HG03565 (cell line): ENCODE measurements at regions not wholly inside any gene's neighbourhood (a gene's known extent, or its start where the extent isn't known, plus 50 kb on each side); places are given as distances from the start of the nearest gene placed in this dataset.
"Not testable (repeated sequence)": the region's sequence is repeated elsewhere in the genome, so short reads cannot be mapped to it uniquely, and the experiment has no call there.

ENCODE experiments used
- ATAC-seq: cut with Tn5 transposase; IDR thresholded peaks from one replicate; pipeline ENCODE4 v1.9.1; 2021; ENCODE audit warnings: mild to moderate bottlenecking, moderate library complexity; ENCODE audit not compliant: unreplicated experiment

DNA sequence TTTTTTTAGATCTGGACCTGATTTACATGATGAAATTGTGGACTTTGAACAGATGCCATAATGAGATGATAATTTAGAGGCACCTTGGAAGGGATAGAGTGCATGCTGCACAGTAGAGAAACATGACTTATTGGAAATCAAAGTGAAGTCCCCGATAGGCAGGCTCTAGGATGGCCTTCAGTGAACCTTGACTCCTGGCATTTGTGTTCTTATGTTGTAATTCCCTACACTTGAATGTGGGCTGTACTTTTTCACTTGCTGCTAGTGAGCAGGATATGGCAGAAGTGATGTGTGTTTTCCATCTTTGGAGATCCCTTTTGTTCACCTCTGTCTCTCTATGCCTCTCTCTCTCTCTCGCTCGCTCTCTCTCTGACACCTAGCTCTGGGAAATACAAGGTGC is 1614.6 kb downstream of the PCDH9 start:
- ATAC-seq = no peak

DNA sequence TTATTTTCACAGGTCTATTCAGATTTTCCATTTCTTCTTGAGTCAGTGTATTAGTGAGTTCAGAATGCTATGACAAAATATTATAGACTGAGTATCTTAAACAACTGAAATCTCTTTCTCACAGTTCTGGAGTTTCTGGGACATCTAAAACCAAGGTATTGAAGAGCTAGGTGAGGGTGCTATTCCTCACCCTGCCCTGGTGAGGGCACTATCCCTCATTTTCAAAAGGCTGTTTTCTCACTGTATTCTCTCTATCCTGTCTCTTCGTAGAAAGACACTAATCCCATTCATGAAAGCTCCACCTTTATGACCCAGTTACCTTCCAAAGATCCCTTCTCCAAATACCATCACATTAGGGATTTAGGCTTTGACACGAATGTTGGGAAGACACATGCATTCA is 1617.1 kb downstream of the PCDH9 start:
- no peak for ATAC-seq

GRCh38 chr13:65609350-65609749 is 1620.8 kb downstream of the PCDH9 start:
- no peak for ATAC-seq

DNA sequence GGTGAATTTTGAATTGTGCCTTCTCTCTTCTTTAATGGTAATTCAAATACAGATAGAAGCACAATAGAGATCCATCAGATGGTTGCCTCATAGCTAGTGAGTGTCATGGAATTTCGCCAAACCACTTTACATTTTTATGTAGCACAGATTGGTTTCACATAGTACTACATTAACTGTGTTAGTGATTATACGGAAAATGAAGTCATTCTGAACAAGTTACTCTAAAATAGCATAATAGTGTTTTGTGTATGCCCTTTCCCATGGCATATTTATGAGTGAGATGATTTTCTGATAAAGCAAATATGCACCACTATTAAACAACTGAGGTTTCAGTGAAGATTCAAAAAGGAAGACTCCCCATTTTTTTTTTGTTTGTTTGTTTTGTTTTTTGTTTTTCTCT is 1623.5 kb downstream of the PCDH9 start:
- ATAC-seq = no peak

DNA sequence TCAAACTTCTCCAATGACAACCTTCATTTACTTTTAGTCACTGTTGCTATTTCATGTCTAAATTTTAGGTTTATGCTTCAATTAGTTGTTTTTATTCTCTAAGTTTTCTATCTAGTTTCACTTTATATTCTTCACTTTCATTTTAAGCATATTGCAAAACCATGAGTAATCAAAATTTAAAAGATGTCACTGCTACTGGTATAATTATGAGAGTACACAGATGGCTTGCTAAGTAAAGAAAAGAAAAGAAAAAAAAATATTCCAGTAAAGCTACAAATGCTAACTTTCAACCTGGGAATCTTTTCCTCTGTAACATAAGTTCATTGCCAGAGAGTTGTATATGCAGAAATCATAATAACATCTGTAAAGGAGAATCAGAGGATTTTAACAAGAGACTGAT is 1624.7 kb downstream of the PCDH9 start:
- ATAC-seq = no peak

GRCh38 chr13:65603160-65603559 is 1627.0 kb downstream of the PCDH9 start:
- ATAC-seq = no peak

DNA sequence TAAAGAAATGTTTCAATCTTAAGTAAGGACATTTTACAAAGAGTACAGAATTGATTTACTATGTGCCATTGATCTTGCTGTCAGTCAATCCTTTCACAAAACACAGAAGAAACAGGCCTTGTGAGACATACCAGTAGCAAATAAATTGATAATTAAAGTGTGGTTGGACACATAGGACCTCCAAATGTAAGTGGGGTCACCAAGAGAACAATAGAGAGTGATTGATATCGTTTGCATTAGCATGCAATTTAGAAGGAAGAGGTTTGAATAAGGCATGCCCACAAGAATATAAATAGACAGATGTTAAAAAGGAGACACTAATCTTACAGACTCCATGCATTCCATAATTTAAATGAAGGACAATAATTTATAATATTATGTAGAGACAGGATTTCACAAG is 1628.3 kb downstream of the PCDH9 start:
- ATAC-seq = no peak

DNA sequence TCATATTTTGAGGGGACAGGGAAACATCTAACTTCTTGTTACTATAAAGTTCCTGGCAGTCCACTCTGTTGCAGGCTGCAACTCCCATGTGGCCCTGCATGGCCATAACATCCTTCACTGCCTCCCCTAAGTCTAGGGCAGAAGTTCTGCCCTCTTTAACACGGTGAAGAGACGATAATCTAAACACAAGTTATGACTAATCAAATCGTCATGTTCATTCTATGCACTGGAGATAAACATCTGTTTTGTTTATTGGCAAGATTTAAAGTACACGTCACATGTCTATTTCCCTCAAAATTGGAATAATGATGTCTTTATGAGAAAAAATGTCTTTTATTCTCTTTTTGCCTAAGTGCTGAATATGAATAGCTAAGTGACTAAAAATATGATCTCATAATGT is 1629.4 kb downstream of the PCDH9 start:
- no peak for ATAC-seq

DNA sequence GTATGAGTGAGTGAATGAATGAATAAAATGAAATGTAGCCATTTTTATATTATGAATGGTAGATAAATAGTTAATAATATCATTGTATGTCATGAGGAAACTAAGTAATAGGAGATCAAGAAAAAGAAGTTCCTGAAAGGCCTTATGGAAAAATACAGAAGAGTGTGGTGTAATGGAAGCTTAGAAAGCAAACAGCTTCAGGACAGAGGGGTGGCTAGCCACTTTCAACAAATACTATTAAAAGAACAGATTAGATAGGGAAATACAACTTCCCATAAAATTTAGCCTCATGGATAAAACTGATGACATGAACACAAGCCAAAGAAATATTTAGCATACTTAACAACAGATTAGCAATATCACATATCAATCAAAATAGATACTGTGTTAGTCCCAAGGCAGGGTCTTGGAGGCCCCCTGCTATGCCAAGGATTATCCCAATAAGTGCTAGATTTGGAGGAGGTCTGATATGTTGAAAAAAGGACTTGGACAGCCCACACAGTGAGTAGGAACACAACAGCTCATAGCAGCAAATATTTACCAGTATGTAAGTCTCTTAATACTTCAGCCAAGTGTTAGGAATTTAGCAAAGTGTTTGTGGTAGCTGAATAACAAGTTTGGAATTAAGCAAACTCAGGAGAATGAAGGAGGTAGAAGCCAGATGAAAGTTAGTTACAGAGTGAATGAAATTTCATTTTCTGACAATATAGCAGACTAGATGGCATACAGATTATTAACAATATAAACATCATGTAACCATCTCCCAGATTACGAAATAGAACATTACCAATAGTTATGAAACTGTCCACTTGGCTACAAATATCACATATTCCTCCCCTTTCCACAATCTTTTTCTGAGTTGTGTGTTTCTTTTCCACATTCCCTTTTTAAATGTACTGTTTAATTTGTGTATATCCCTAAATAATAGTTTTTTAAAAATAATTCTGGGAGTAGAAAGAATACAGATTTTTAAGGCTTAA is 1632.0 kb downstream of the PCDH9 start:
- ATAC-seq = no peak

DNA sequence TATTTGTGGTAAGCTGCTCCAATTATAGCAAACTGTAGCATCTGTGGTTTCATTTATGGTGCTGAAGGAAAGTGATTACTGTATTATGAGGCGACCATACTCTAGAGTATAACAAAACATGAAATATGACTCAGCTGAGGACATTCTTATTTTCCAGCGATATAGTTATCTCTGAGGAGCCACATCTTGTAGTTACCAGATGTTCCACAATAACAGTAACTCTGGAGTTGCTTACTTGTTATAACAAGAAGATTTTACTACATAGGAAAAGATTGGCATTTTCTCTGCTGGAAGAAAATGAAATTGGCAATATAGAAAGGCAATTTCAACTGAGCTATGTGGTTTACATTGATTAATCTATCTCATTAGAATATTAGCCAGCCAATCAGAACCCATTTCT is 1634.2 kb downstream of the PCDH9 start:
- ATAC-seq = no peak

DNA sequence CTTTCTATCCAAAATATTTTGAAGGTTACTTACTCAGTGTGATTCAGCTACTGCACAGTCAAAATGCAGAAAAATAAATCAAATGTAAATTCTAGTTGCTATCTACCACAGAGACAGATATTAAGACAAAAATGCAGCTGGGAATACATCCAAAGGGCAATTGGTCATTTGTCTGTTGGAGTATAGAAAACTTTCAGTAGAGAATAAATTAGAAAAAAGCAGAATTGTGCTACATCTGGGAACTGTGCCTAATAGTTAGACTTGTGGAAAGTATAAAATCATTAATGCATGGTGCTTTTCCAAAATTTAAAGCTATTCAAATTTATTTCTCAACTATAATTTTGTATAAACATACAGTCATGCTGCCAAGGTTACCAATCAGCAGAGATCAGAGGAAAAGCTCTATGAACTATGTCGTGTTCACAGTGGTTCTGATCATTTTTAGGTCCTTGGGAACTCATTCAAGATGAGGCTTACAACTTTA is 1635.8 kb downstream of the PCDH9 start:
- no peak for ATAC-seq

- no peak for ATAC-seq
Observed at GRCh38 chr13:65593298-65593874, 1636.8 kb downstream of the PCDH9 start.

DNA sequence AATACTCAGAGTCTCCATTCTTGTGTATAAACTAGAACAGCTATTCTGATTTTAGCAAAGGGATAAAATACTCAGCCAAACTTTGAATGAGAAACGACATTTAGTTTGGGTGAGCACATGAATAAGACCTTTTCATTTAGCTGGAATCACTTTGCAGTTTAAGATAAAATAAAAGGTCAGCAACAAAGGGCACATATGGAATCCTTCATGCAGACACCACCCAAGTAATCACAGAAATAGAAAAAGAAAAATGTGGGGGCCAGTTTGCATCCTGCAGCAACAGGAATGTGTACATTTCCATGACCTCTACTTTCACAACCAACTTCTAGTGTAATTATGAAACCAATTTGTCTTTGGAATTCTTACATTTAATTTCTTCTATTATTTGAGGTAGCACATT is 1637.4 kb downstream of the PCDH9 start:
- ATAC-seq = no peak

- ATAC-seq = no peak
Observed at GRCh38 chr13:65585346-65585745, 1644.8 kb downstream of the PCDH9 start.

- no peak for ATAC-seq
Observed at GRCh38 chr13:65584126-65584525, 1646.0 kb downstream of the PCDH9 start.

- no peak for ATAC-seq
Observed at GRCh38 chr13:65582160-65582559, 1648.0 kb downstream of the PCDH9 start.

DNA sequence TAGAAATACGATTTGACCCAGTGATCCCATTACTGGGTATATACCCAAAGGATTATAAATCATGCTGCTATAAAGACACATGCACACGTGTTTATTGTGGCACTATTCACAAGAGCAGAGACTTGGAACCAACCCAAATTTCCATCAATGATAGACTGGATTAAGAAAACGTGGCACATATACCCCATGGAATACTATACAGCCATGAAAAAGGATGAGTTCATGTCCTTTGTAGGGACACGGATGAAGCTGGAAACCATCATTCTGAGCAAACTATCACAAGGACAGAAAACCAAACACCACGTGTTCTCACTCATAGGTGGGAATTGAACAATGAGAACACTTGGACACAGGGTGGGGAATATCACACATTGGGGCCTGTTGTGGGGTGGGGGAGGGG is 1665.6 kb downstream of the PCDH9 start:
- not testable (repeated sequence) for ATAC-seq

DNA sequence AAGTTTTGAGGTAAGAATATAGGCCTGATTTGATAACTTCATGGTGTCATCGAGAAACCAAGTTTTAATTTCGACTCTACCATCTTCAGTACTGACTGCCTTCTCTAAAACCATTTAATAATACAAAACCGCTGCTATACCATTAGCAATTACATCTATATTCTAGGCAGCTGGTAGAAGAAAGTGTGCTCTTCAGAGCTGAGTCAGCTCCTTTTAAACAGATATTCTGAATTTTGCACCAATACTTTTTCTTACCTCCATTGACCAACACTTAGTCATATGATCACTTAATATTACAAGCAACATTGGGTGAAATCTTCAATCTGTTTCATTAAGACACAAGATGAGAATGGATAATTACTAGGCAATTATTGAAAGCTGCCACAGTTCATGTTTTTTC is 1667.8 kb downstream of the PCDH9 start:
- no peak for ATAC-seq

- ATAC-seq = no peak
Observed at GRCh38 chr13:65560936-65561335, 1669.2 kb downstream of the PCDH9 start.

DNA sequence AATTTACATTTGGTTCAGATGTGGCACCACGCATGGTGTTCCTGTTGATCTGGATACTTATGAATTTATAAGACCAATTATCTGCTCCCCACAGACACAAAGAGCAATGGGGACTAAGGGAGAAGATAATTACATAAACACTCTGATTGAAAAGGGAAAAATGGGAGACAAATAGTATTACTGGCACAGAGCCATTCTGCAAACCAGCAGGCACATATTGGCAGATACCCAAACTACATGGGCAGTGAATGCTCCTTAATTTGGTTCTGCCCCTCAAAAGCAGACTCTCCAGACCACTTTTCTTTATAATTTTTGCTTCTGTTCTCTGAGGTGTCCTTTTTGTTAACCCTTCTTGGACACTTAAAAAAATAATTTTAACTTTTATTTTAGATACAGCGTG is 1674.2 kb downstream of the PCDH9 start:
- ATAC-seq = no peak

DNA sequence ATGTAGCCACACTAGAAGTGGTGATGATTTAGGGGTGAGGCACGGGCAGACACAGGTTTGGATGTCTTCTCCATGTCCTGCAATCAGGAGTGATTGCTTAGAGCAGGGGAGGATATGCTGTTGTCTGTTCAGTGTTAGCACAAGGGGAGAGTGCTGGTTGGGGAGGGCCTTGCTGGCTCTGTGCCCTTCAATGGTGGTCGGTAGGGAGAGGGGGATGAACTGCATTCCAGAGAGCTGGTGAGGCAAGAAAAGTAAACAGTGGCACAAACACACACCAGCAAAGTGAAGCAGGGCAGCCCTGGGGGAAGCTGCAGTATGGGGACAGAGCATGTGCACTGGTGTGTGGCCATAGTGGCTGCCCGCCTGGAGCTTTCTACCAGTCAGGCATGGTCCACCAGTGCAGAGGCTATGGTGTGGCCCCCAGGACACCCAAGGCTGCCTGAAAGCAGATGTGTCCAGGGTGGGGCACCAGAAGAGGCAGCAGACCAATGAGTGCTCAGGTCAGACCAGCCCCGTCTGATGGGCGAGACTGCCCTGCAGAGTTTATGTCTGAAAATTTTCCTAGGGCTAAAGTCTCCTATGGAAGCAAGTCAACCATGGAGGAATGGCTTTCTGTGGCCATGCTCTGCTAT is 1676.9 kb downstream of the PCDH9 start:
- ATAC-seq = no peak

DNA sequence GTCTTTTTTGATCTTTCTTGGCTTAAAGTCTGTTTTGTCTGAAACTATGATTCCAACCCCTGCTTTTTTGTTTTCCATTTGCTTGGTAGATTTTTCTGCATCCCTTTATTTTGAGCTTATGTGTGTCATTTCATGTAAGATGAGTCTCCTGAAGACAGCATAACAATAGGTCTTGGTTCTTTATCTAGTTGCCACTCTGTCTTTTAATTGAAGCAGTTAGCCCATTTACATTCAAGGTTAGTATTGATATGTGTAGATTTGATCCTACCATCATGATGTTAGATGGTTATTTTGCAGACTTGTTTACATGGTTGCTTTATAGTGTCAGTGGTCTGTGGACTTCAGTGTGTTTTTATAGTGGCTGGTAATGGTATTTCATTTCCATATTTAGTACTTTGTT is 1678.9 kb downstream of the PCDH9 start:
- no peak for ATAC-seq
